ENCODE measurements at regions not wholly inside any gene's neighbourhood (a gene's known extent, or its start where the extent isn't known, plus 50 kb on each side); places are given as distances from the start of the nearest gene placed in this dataset.

DNA sequence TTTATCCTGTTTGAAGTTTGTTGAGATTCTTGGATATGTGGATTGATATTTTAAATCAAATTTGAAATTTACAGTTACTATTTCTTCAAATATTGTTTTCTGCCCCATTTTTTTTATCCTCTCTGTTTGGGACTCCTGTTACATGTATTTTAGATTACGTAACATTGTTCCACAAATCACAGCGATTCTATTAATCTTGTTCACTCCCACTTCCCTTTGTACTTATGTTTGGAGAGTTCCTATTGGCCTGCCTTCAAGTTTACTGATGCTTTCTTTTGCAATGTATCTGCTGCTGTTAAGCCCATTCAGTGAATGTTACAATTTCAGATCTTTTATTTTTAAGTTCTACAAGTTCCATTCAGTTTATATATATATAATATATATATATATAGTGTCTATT is 288.3 kb upstream of the TNRC6C start:
- Histone ChIP-seq H3K4me3 (replicated peaks; ENCODE audit: low read depth, low read length) (no peak overlapping the region), H3K36me3 (ENCODE audit: control insufficient read depth, insufficient read depth, low read length) (no peaks in the 10 kb centered on the region), H3K27me3 (replicated peaks; ENCODE audit: control insufficient read depth, insufficient read depth, low read length) (no peaks in the 10 kb centered on the region)
- TF ChIP-seq, protein P1, sequence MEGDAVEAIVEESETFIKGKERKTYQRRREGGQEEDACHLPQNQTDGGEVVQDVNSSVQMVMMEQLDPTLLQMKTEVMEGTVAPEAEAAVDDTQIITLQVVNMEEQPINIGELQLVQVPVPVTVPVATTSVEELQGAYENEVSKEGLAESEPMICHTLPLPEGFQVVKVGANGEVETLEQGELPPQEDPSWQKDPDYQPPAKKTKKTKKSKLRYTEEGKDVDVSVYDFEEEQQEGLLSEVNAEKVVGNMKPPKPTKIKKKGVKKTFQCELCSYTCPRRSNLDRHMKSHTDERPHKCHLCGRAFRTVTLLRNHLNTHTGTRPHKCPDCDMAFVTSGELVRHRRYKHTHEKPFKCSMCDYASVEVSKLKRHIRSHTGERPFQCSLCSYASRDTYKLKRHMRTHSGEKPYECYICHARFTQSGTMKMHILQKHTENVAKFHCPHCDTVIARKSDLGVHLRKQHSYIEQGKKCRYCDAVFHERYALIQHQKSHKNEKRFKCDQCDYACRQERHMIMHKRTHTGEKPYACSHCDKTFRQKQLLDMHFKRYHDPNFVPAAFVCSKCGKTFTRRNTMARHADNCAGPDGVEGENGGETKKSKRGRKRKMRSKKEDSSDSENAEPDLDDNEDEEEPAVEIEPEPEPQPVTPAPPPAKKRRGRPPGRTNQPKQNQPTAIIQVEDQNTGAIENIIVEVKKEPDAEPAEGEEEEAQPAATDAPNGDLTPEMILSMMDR (IDR thresholded peaks at IDR 0.05; ENCODE audit: insufficient read depth, low read length, poor library complexity, severe bottlenecking) = no peak
- DNase-seq (ENCODE audit: extremely low read depth, insufficient read length) = no peak

GRCh38 chr17:77674358-77674757 is 284.1 kb upstream of the TNRC6C start:
- TF ChIP-seq, protein P1 (IDR thresholded peaks at IDR 0.05; ENCODE audit: insufficient read depth, low read length, poor library complexity, severe bottlenecking) = no peak
- DNase-seq (ENCODE audit: extremely low read depth, insufficient read length) = no peak
- Histone ChIP-seq H3K27me3 (replicated peaks; ENCODE audit: control insufficient read depth, insufficient read depth, low read length) (no peaks in the 10 kb centered on the region; the same call in 1 of the 2 replicates), H3K36me3 (ENCODE audit: control insufficient read depth, insufficient read depth, low read length) (no peaks in the 10 kb centered on the region), H3K4me3 (replicated peaks; ENCODE audit: low read depth, low read length) (no peak overlapping the region)

GRCh38 chr17:77675411-77675810 is 283.1 kb upstream of the TNRC6C start:
- Histone ChIP-seq H3K27me3 (replicated peaks; ENCODE audit: control insufficient read depth, insufficient read depth, low read length) (no peaks in the 10 kb centered on the region; the same call in 1 of the 2 replicates), H3K36me3 (ENCODE audit: control insufficient read depth, insufficient read depth, low read length) (no peaks in the 10 kb centered on the region), H3K4me3 (replicated peaks; ENCODE audit: low read depth, low read length) (no peak overlapping the region)
- TF ChIP-seq, protein P1 (IDR thresholded peaks at IDR 0.05; ENCODE audit: insufficient read depth, low read length, poor library complexity, severe bottlenecking) = no peak
- DNase-seq (ENCODE audit: extremely low read depth, insufficient read length) = no peak

DNA sequence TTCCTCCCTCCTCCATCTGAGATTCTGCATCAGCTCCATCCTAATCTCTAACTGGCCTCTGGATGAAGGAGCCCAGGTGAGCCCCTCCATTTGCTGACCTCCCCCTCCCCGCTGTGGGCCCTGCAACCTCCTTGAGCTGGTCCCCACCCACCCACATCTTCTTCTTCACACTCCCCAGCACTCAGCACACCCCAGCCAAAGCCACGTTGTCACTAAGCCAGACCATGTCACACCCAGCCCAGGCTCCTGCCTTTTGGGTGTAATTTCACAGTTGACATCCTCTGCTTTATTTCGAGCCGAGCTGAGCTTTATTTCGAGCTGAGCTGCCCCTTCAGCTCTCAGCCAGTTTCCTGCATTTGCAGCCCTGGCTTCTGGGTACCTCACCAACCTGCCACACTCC is 282.7 kb upstream of the TNRC6C start:
- no peak for DNase-seq (ENCODE audit: extremely low read depth, insufficient read length)
- no peak overlapping the region for H3K4me3 ChIP-seq (replicated peaks; ENCODE audit: low read depth, low read length)
- H3K27me3 ChIP-seq (replicated peaks; ENCODE audit: control insufficient read depth, insufficient read depth, low read length) = no peaks in the 10 kb centered on the region; the same call in 1 of the 2 replicates
- TF ChIP-seq, protein P1 (IDR thresholded peaks at IDR 0.05; ENCODE audit: insufficient read depth, low read length, poor library complexity, severe bottlenecking) = no peak
- no peaks in the 10 kb centered on the region for H3K36me3 ChIP-seq (ENCODE audit: control insufficient read depth, insufficient read depth, low read length)

- TF ChIP-seq, protein P1 (IDR thresholded peaks at IDR 0.05; ENCODE audit: insufficient read depth, low read length, poor library complexity, severe bottlenecking) = no peak
- H3K27me3 ChIP-seq (replicated peaks; ENCODE audit: control insufficient read depth, insufficient read depth, low read length) = no peaks in the 10 kb centered on the region; the same call in 1 of the 2 replicates
- no peak for DNase-seq (ENCODE audit: extremely low read depth, insufficient read length)
These were observed 282.3 kb upstream of the TNRC6C start for GRCh38 chr17:77676237-77676661.

DNA sequence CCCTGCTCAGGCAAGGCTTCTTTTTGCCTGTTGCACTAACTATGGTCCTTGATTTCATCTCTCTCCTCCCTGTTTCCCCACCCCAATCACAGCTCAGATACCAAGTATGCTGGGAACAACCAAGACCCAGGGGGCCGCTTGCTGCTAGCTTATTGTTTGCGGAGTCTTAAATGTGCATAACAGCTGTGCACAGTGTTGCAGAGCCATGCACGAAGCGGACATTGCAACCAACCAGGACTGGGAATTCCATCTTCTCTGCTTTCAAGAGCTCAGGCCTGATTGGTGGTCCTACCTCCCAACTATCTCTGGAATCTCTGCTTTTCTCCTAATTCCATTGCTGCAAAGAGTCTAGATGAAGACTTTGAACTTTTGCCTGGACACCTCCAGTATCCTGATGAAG is 281.3 kb upstream of the TNRC6C start:
- DNase-seq (ENCODE audit: extremely low read depth, insufficient read length) = no peak
- no peak overlapping the region for H3K4me3 ChIP-seq (replicated peaks; ENCODE audit: low read depth, low read length)
- TF ChIP-seq, protein P1 (IDR thresholded peaks at IDR 0.05; ENCODE audit: insufficient read depth, low read length, poor library complexity, severe bottlenecking) = no peak
- no peaks in the 10 kb centered on the region for H3K36me3 ChIP-seq (ENCODE audit: control insufficient read depth, insufficient read depth, low read length)
- no peaks in the 10 kb centered on the region; the same call in 1 of the 2 replicates for H3K27me3 ChIP-seq (replicated peaks; ENCODE audit: control insufficient read depth, insufficient read depth, low read length)

More at GRCh38 chr17:77676237-77676661, 282.3 kb upstream of the TNRC6C start:
- Histone ChIP-seq H3K36me3 (ENCODE audit: control insufficient read depth, insufficient read depth, low read length) (no peaks in the 10 kb centered on the region), H3K4me3 (replicated peaks; ENCODE audit: low read depth, low read length) (no peak overlapping the region)

Data from GM06990 (cell line).